HFFc6 (cell line): ENCODE measurements at regions not wholly inside any gene's neighbourhood (a gene's known extent, or its start where the extent isn't known, plus 50 kb on each side); places are given as distances from the start of the nearest gene placed in this dataset.

ENCODE experiments used
- DNase-seq: peaks from one replicate; pipeline ENCODE4 v3.0.0-alpha.2; 2018
- H3K27ac Mint-ChIP-seq: 2 replicates; pipeline ENCODE4 v1.8.0; 2020; ENCODE audit warnings: mild to moderate bottlenecking, mixed read lengths
- H3K27me3 Mint-ChIP-seq: 2 replicates; pipeline ENCODE4 v1.8.0; 2021; ENCODE audit warnings: mild to moderate bottlenecking, moderate library complexity, mixed read lengths; ENCODE audit not compliant: insufficient read depth
- H3K36me3 Mint-ChIP-seq: 2 replicates; pipeline ENCODE4 v1.8.0; 2021; ENCODE audit warnings: low read depth, mixed read lengths
- H3K4me1 Mint-ChIP-seq: 2 replicates; pipeline ENCODE4 v1.8.0; 2020; ENCODE audit warnings: low read depth, mixed read lengths
- H3K4me3 Mint-ChIP-seq: 2 replicates; pipeline ENCODE4 v1.8.0; 2020; ENCODE audit warnings: mild to moderate bottlenecking, moderate library complexity, mixed read lengths
- H3K9me3 Mint-ChIP-seq: 2 replicates; pipeline ENCODE4 v1.8.0; 2020; ENCODE audit warnings: mild to moderate bottlenecking, mixed read lengths
- TF ChIP-seq, protein P1 (sequence below): fragments of 200-600 bp; sonication (generic); IDR thresholded peaks from 2 replicates; pipeline ENCODE4 v1.5.0; 2021; ENCODE audit warnings: antibody characterized with exemption, mild to moderate bottlenecking

- no peaks in the 10 kb centered on the region for H3K36me3 Mint-ChIP-seq
- H3K9me3 Mint-ChIP-seq: peaks cover 27% of the 10 kb centered on the region
- H3K4me3 Mint-ChIP-seq: no peak overlapping the region
- no peaks in the 10 kb centered on the region for H3K4me1 Mint-ChIP-seq
- TF ChIP-seq, protein P1, sequence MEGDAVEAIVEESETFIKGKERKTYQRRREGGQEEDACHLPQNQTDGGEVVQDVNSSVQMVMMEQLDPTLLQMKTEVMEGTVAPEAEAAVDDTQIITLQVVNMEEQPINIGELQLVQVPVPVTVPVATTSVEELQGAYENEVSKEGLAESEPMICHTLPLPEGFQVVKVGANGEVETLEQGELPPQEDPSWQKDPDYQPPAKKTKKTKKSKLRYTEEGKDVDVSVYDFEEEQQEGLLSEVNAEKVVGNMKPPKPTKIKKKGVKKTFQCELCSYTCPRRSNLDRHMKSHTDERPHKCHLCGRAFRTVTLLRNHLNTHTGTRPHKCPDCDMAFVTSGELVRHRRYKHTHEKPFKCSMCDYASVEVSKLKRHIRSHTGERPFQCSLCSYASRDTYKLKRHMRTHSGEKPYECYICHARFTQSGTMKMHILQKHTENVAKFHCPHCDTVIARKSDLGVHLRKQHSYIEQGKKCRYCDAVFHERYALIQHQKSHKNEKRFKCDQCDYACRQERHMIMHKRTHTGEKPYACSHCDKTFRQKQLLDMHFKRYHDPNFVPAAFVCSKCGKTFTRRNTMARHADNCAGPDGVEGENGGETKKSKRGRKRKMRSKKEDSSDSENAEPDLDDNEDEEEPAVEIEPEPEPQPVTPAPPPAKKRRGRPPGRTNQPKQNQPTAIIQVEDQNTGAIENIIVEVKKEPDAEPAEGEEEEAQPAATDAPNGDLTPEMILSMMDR: no peak
- DNase-seq: no peak
- no peaks in the 10 kb centered on the region for H3K27me3 Mint-ChIP-seq
- H3K27ac Mint-ChIP-seq: no peak overlapping the region
Observed at GRCh38 chr7:10815546-10815945, 158.1 kb upstream of the PHF14 start.

- Mint-ChIP-seq H3K4me1 (no peaks in the 10 kb centered on the region), H3K27ac (no peak overlapping the region), H3K27me3 (no peaks in the 10 kb centered on the region), H3K36me3 (no peaks in the 10 kb centered on the region), H3K9me3 (peaks cover 27% of the 10 kb centered on the region), H3K4me3 (no peak overlapping the region)
- TF ChIP-seq, protein P1: no peak
- no peak for DNase-seq
Observed at GRCh38 chr7:10821156-10821555, 152.5 kb upstream of the PHF14 start.

- H3K27ac Mint-ChIP-seq: no peak overlapping the region
- H3K4me3 Mint-ChIP-seq: no peak overlapping the region
- TF ChIP-seq, protein P1: no peak
- no peaks in the 10 kb centered on the region for H3K36me3 Mint-ChIP-seq
- no peaks in the 10 kb centered on the region for H3K4me1 Mint-ChIP-seq
- DNase-seq: no peak
- no peaks in the 10 kb centered on the region for H3K27me3 Mint-ChIP-seq
- H3K9me3 Mint-ChIP-seq: peaks cover 28% of the 10 kb centered on the region
Observed at GRCh38 chr7:10824154-10824553, 149.5 kb upstream of the PHF14 start.

DNA sequence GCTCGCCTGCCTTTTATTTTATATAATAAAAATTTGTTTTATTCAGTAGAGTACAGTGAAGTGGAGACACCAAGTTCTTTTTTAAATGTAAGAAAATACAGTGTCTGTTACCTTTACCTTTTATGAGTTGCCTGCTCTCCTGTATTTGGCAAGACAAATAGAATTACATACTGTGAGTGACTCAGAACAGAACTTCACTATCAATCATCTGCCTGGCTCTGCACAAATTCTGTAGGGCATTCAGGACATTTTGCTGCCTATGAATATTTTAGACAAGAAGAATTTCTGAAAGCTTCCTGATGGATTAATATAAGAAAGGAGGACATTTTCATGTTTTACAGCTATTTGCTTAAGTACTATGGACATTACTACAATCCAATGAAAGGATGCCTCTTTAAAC, 135.4 kb upstream of the PHF14 start:
- H3K4me3 Mint-ChIP-seq: no peak overlapping the region
- no peaks in the 10 kb centered on the region for H3K27me3 Mint-ChIP-seq
- no peaks in the 10 kb centered on the region for H3K4me1 Mint-ChIP-seq
- TF ChIP-seq, protein P1: no peak
- H3K27ac Mint-ChIP-seq: no peak overlapping the region
- H3K9me3 Mint-ChIP-seq: peaks cover 33% of the 10 kb centered on the region
- H3K36me3 Mint-ChIP-seq: no peaks in the 10 kb centered on the region
- no peak for DNase-seq

DNA sequence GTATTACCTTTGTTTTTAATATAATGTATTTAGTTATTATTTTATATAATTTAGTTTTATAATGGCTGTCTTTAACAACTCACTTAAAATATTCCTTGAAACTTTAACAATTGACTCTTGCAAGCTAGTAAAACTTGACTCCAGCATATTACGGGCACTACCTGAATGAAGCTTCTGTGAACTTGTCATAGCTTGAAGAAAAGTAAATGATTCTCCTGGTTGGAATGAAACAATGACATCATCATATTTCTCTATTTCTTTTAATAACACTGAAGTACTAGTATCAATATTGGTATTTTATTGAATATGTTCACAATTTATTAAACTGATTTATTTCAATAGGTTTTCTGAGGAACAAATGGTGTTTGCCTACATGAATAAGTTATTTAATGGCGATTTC, 128.4 kb upstream of the PHF14 start:
- DNase-seq: no peak
- Mint-ChIP-seq H3K36me3 (peaks cover 7% of the 10 kb centered on the region; the same call in 1 of the 2 replicates), H3K27me3 (no peaks in the 10 kb centered on the region), H3K4me3 (no peak overlapping the region), H3K27ac (no peak overlapping the region), H3K9me3 (peaks cover 26% of the 10 kb centered on the region), H3K4me1 (no peaks in the 10 kb centered on the region)
- TF ChIP-seq, protein P1: no peak

- Mint-ChIP-seq H3K9me3 (peaks cover 10% of the 10 kb centered on the region), H3K4me3 (no peak overlapping the region)
- TF ChIP-seq, protein P1: no peak
Observed at GRCh38 chr7:10855583-10855982, 118.1 kb upstream of the PHF14 start.

More at GRCh38 chr7:10855583-10855982, 118.1 kb upstream of the PHF14 start:
- Mint-ChIP-seq H3K36me3 (no peaks in the 10 kb centered on the region), H3K27ac (no peak overlapping the region), H3K27me3 (no peaks in the 10 kb centered on the region), H3K4me1 (no peaks in the 10 kb centered on the region)
- DNase-seq: no peak
